ENCODE measurements at regions not wholly inside any gene's neighbourhood (a gene's known extent, or its start where the extent isn't known, plus 50 kb on each side); places are given as distances from the start of the nearest gene placed in this dataset.

- TF ChIP-seq FOXP2 (optimal IDR thresholded peaks at IDR 0.05; ENCODE audit: borderline replicate concordance, extremely low read depth, extremely low read length, insufficient read depth) = no peak
- TF ChIP-seq POLR2AphosphoS5 (IDR thresholded peaks at IDR 0.05; ENCODE audit: low read depth, low read length) = no peak
- TF ChIP-seq, protein P1, sequence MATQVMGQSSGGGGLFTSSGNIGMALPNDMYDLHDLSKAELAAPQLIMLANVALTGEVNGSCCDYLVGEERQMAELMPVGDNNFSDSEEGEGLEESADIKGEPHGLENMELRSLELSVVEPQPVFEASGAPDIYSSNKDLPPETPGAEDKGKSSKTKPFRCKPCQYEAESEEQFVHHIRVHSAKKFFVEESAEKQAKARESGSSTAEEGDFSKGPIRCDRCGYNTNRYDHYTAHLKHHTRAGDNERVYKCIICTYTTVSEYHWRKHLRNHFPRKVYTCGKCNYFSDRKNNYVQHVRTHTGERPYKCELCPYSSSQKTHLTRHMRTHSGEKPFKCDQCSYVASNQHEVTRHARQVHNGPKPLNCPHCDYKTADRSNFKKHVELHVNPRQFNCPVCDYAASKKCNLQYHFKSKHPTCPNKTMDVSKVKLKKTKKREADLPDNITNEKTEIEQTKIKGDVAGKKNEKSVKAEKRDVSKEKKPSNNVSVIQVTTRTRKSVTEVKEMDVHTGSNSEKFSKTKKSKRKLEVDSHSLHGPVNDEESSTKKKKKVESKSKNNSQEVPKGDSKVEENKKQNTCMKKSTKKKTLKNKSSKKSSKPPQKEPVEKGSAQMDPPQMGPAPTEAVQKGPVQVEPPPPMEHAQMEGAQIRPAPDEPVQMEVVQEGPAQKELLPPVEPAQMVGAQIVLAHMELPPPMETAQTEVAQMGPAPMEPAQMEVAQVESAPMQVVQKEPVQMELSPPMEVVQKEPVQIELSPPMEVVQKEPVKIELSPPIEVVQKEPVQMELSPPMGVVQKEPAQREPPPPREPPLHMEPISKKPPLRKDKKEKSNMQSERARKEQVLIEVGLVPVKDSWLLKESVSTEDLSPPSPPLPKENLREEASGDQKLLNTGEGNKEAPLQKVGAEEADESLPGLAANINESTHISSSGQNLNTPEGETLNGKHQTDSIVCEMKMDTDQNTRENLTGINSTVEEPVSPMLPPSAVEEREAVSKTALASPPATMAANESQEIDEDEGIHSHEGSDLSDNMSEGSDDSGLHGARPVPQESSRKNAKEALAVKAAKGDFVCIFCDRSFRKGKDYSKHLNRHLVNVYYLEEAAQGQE (IDR thresholded peaks at IDR 0.05; ENCODE audit: insufficient read depth in 1 of 2, low read depth in 2 of 2, low read length in 2 of 2) = no peak
- TF ChIP-seq SIN3A (IDR thresholded peaks at IDR 0.05; ENCODE audit: borderline replicate concordance, insufficient read depth, low read length) = no peak
- no peak for TF ChIP-seq TAF1 (IDR thresholded peaks at IDR 0.05; ENCODE audit: borderline replicate concordance, insufficient read depth, low read length)
These were observed 135.8 kb upstream of the FAT1 start for GRCh38 chr4:186859420-186859819.

DNA sequence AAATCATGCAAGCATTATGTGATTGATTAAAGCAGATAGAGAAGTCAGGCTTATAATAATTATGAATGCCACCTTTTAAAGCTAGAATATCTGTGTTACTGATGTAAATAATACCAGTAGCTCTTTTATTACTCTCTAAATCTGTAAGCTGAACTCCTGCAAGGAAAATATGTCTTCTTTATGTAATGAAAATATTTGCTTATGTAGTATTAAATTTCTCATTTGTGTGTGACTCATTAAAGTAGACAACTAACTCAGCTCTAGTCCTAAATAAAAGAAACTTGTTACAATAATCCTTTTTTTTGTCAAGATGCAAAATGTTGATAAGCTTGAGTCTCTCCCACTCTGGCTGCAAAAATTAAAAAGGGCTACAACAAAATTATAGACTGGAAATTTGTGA is 137.7 kb upstream of the FAT1 start:
- TF ChIP-seq SIN3A (IDR thresholded peaks at IDR 0.05; ENCODE audit: borderline replicate concordance, insufficient read depth, low read length) (no peak), TAF1 (IDR thresholded peaks at IDR 0.05; ENCODE audit: borderline replicate concordance, insufficient read depth, low read length) (no peak), POLR2AphosphoS5 (IDR thresholded peaks at IDR 0.05; ENCODE audit: low read depth, low read length) (no peak), FOXP2 (optimal IDR thresholded peaks at IDR 0.05; ENCODE audit: borderline replicate concordance, extremely low read depth, extremely low read length, insufficient read depth) (no peak)
- TF ChIP-seq, protein P1 (IDR thresholded peaks at IDR 0.05; ENCODE audit: insufficient read depth in 1 of 2, low read depth in 2 of 2, low read length in 2 of 2) = no peak

DNA sequence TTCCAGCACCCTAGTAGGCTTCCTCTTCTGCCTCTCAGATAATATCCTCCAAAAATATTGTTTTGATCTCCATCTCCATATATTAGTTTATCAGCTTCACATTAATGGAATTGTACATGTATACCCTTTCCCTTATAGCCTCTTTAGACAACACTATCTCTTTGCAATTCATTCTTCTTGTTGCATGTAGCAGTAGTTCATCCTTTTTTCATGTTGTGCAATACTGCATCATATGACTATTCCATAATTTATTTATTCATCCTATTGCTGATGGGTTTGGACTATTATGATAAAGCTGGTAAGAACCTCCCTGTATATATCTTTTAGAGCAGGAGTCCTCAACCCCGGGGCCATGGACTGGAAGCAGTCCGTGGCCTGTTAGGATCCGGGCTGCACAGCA is 148.2 kb upstream of the FAT1 start:
- TF ChIP-seq TAF1 (IDR thresholded peaks at IDR 0.05; ENCODE audit: borderline replicate concordance, insufficient read depth, low read length) (no peak), SIN3A (IDR thresholded peaks at IDR 0.05; ENCODE audit: borderline replicate concordance, insufficient read depth, low read length) (no peak), FOXP2 (optimal IDR thresholded peaks at IDR 0.05; ENCODE audit: borderline replicate concordance, extremely low read depth, extremely low read length, insufficient read depth) (no peak), POLR2AphosphoS5 (IDR thresholded peaks at IDR 0.05; ENCODE audit: low read depth, low read length) (no peak)
- TF ChIP-seq, protein P1 (IDR thresholded peaks at IDR 0.05; ENCODE audit: insufficient read depth in 1 of 2, low read depth in 2 of 2, low read length in 2 of 2) = no peak

DNA sequence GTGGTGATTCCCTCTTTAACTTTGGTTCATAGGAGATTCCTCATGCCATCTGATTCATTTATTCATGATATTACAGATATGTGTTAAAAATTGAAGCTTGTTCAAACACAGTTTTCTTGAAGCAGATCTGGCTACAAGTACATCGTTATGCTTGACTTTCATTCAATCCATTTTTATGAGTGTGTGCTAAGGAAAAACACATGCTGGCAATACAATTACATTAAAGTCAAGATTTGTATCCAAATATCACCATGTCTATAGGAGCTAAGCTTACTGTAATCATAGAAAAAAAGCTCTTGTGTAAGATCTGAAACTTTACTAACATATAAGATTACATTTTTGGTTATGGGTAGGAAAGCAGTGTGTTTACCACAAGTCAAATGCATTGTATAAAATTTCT is 151.8 kb upstream of the FAT1 start:
- TF ChIP-seq POLR2AphosphoS5 (IDR thresholded peaks at IDR 0.05; ENCODE audit: low read depth, low read length) = no peak

- no peak for TF ChIP-seq TAF1 (IDR thresholded peaks at IDR 0.05; ENCODE audit: borderline replicate concordance, insufficient read depth, low read length)
- TF ChIP-seq SIN3A (IDR thresholded peaks at IDR 0.05; ENCODE audit: borderline replicate concordance, insufficient read depth, low read length) = no peak
- no peak for TF ChIP-seq FOXP2 (optimal IDR thresholded peaks at IDR 0.05; ENCODE audit: borderline replicate concordance, extremely low read depth, extremely low read length, insufficient read depth)
- TF ChIP-seq, protein P1 (IDR thresholded peaks at IDR 0.05; ENCODE audit: insufficient read depth in 1 of 2, low read depth in 2 of 2, low read length in 2 of 2) = no peak
- TF ChIP-seq POLR2AphosphoS5 (IDR thresholded peaks at IDR 0.05; ENCODE audit: low read depth, low read length) = no peak
These were observed 153.4 kb upstream of the FAT1 start for GRCh38 chr4:186876961-186877626.
